Testis (tissue), 2 donors: ENCODE measurements at regions not wholly inside any gene's neighbourhood (a gene's known extent, or its start where the extent isn't known, plus 50 kb on each side); places are given as distances from the start of the nearest gene placed in this dataset.

ENCODE experiments used
- DNase-seq: peaks from one replicate; pipeline ENCODE4 v3.0.0-alpha.2; 2019
- H3K27ac ChIP-seq, 2 donors: fragments of 200-600 bp; sonication (generic); one replicate each; pipeline ENCODE4 v1.5.1; 2019
- H3K27me3 ChIP-seq: fragments of 200-600 bp; sonication (generic); one replicate; pipeline ENCODE4 v1.5.1; 2019
- H3K36me3 ChIP-seq: fragments of 200-600 bp; sonication (generic); one replicate; pipeline ENCODE4 v1.5.1; 2017; ENCODE audit warnings: low read depth; ENCODE audit errors: missing control alignments
- H3K4me1 ChIP-seq: fragments of 200-600 bp; sonication (generic); one replicate; pipeline ENCODE4 v1.5.1; 2019
- H3K4me3 ChIP-seq, 2 donors: fragments of 200-600 bp; sonication (generic); one replicate each; pipeline ENCODE4 v1.5.1; 2017 to 2019
- H3K9me3 ChIP-seq: fragments of 200-600 bp; sonication (generic); one replicate; pipeline ENCODE4 v1.5.1; 2017
- CTCF ChIP-seq, 3 experiments: fragments of 450-650 bp in 2 of 3; fragments of 200-600 bp in 1 of 3; sonication (generic) in 1 of 3; IDR thresholded peaks; one replicate each; pipeline ENCODE4 v1.5.1; 2016 to 2019; ENCODE audit warnings: antibody characterized with exemption in 3 of 3, mild to moderate bottlenecking in 2 of 3, moderate library complexity in 1 of 3
- POLR2A ChIP-seq: fragments of 450-650 bp; IDR thresholded peaks from one replicate; pipeline ENCODE4 v1.6.1; 2017; ENCODE audit warnings: antibody characterized with exemption, mild to moderate bottlenecking, moderate library complexity
- WGBS, 2 donors: methylation state at CpG; one replicate each; pipeline ENCODE4 v1.1.5; 2018; 5-methylcytosine and 5-hydroxymethylcytosine counted together
- intact Hi-C: fragments of 100-400 bp; cut with DNase I; formaldehyde crosslinking; loops from one replicate; pipeline ENCODE4 v1.15.1; 2023; ENCODE audit warnings: low total_unique reads

- intact Hi-C loops, result no loop called here
- no peaks in the 10 kb centered on the region for H3K36me3 ChIP-seq
- H3K4me3 ChIP-seq, result no peak overlapping the region
- no peak overlapping the region for H3K27ac ChIP-seq
- no peaks in the 10 kb centered on the region for H3K4me1 ChIP-seq
- no peaks in the 10 kb centered on the region for H3K9me3 ChIP-seq
- no peak for DNase-seq
- 90 to 93% methylated on average over 2 of the region's 2 CpGs for WGBS, 2 donors
- H3K27me3 ChIP-seq, result no peaks in the 10 kb centered on the region
- no peak for TF ChIP-seq POLR2A
- TF ChIP-seq CTCF (IDR thresholded peaks at IDR 0.05), result no peak
These were observed 199.2 kb upstream of the C11orf87 start for GRCh38 chr11:109222761-109223160.

- H3K27me3 ChIP-seq, result no peaks in the 10 kb centered on the region
- H3K36me3 ChIP-seq, result no peaks in the 10 kb centered on the region
- TF ChIP-seq POLR2A (no peak), CTCF (IDR thresholded peaks at IDR 0.05) (no peak)
- H3K4me1 ChIP-seq, result no peaks in the 10 kb centered on the region
- H3K9me3 ChIP-seq, result no peaks in the 10 kb centered on the region
- DNase-seq, result no peak
- H3K27ac ChIP-seq, result no peak overlapping the region
- intact Hi-C loops, result no loop called here
- H3K4me3 ChIP-seq, result no peak overlapping the region
These were observed 198.5 kb upstream of the C11orf87 start for GRCh38 chr11:109223451-109223850.

- H3K4me3 ChIP-seq, result no peak overlapping the region
- no peaks in the 10 kb centered on the region for H3K27me3 ChIP-seq
- no peak for DNase-seq
- H3K9me3 ChIP-seq, result no peaks in the 10 kb centered on the region
- H3K27ac ChIP-seq, result no peak overlapping the region
- no peak for TF ChIP-seq POLR2A
- TF ChIP-seq CTCF (IDR thresholded peaks at IDR 0.05), result no peak
- intact Hi-C loops, result no loop called here
- no peaks in the 10 kb centered on the region for H3K4me1 ChIP-seq
- no peaks in the 10 kb centered on the region for H3K36me3 ChIP-seq
- 88 to 89% methylated on average over 2 of the region's 2 CpGs for WGBS, 2 donors
These were observed 192.3 kb upstream of the C11orf87 start for GRCh38 chr11:109229682-109230081.

- TF ChIP-seq POLR2A, result no peak
- no peak for TF ChIP-seq CTCF (IDR thresholded peaks at IDR 0.05)
- Histone ChIP-seq H3K27ac (no peak overlapping the region), H3K4me1 (no peaks in the 10 kb centered on the region), H3K36me3 (no peaks in the 10 kb centered on the region), H3K27me3 (no peaks in the 10 kb centered on the region), H3K9me3 (no peaks in the 10 kb centered on the region), H3K4me3 (no peak overlapping the region)
- WGBS, 2 donors, result 91 to 93% methylated on average over 2 of the region's 2 CpGs
- DNase-seq, result no peak
- intact Hi-C loops, result no loop called here
These were observed 185.8 kb upstream of the C11orf87 start for GRCh38 chr11:109236188-109236587.

GRCh38 chr11:109236696-109237095 is 185.3 kb upstream of the C11orf87 start:
- H3K9me3 ChIP-seq, result no peaks in the 10 kb centered on the region
- DNase-seq, result no peak
- no peaks in the 10 kb centered on the region for H3K27me3 ChIP-seq
- TF ChIP-seq POLR2A (no peak), CTCF (IDR thresholded peaks at IDR 0.05) (no peak)
- H3K27ac ChIP-seq, result no peak overlapping the region
- H3K4me3 ChIP-seq, result no peak overlapping the region
- intact Hi-C loops, result no loop called here
- H3K4me1 ChIP-seq, result no peaks in the 10 kb centered on the region
- WGBS, 2 donors, result 49 to 65% methylated on average over 1 of the region's 1 CpG
- H3K36me3 ChIP-seq, result no peaks in the 10 kb centered on the region
